ENCODE measurements at regions not wholly inside any gene's neighbourhood (a gene's known extent, or its start where the extent isn't known, plus 50 kb on each side); places are given as distances from the start of the nearest gene placed in this dataset.

- H3K9ac ChIP-seq (ENCODE audit: extremely low read depth, low read length, poor library complexity, severe bottlenecking), result no peak overlapping the region
Observed at GRCh38 chr1:94769551-94769950, 50.6 kb upstream of the SLC44A3 start.

DNA sequence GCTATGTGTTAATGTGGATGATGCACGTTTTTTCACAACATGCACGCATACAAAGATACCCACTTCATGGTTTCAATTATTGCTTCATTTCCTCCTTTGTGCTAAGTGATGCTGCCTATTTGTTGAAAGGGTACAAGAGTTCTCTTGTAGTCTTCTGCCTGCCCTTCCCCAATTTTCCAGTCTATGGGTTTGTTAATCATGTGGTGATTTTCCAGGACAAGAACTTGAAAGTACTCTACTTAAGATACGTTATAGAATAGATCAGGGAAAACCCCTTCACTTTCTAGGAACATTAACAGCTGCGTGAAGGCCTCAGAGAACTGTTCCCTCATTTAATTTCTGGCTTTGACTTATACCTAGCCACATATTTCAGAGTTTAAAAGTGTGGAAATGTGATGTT is 52.1 kb upstream of the SLC44A3 start:
- Histone ChIP-seq H3K36me3 (ENCODE audit: control insufficient read depth, insufficient read depth, low read length) (no peaks in the 10 kb centered on the region), H3K4me1 (ENCODE audit: control insufficient read depth, insufficient read depth, low read length) (no peaks in the 10 kb centered on the region), H3K9me3 (ENCODE audit: control insufficient read depth, low read length) (no peaks in the 10 kb centered on the region), H3K4me3 (ENCODE audit: low read length) (no peak overlapping the region), H3K27me3 (ENCODE audit: control insufficient read depth, insufficient read depth, low read length, poor library complexity, severe bottlenecking) (no peaks in the 10 kb centered on the region), H3K9ac (ENCODE audit: extremely low read depth, low read length, poor library complexity, severe bottlenecking) (no peak overlapping the region), H3K27ac (ENCODE audit: low read depth, low read length) (no peak overlapping the region)
- H3K27ac Mint-ChIP-seq, result no peak overlapping the region
- peaks cover 15% of the 10 kb centered on the region for H3K9me3 Mint-ChIP-seq
- 88 to 100% methylated on average over 1 to 4 of the region's 4 CpGs for WGBS, 2 experiments (ENCODE audit: insufficient coverage in 1 of 2, insufficient read length in 1 of 2)
- no peak for TF ChIP-seq CTCF (conservative IDR thresholded peaks at IDR 0.05)
- no peaks in the 10 kb centered on the region for H3K27me3 Mint-ChIP-seq (ENCODE audit: insufficient read depth)
- no peak for DNase-seq
- H3K4me3 Mint-ChIP-seq, result no peak overlapping the region
- peaks cover 3% of the 10 kb centered on the region for H3K36me3 Mint-ChIP-seq (ENCODE audit: low read depth)
- peaks cover 12% of the 10 kb centered on the region for H3K4me1 Mint-ChIP-seq

More at GRCh38 chr1:94769551-94769950, 50.6 kb upstream of the SLC44A3 start:
- no peak for DNase-seq
- Histone ChIP-seq H3K4me1 (ENCODE audit: control insufficient read depth, insufficient read depth, low read length) (peaks cover 6% of the 10 kb centered on the region), H3K36me3 (ENCODE audit: control insufficient read depth, insufficient read depth, low read length) (no peaks in the 10 kb centered on the region), H3K9me3 (ENCODE audit: control insufficient read depth, low read length) (no peaks in the 10 kb centered on the region), H3K27ac (ENCODE audit: low read depth, low read length) (no peak overlapping the region), H3K4me3 (ENCODE audit: low read length) (no peak overlapping the region), H3K27me3 (ENCODE audit: control insufficient read depth, insufficient read depth, low read length, poor library complexity, severe bottlenecking) (no peaks in the 10 kb centered on the region)
- H3K27ac Mint-ChIP-seq, result no peak overlapping the region
- H3K4me1 Mint-ChIP-seq, result peaks cover 27% of the 10 kb centered on the region
- 0% methylated on average over 1 of the region's 1 CpG for WGBS, 2 experiments (ENCODE audit: insufficient coverage in 1 of 2, insufficient read length in 1 of 2)
- no peak for TF ChIP-seq CTCF (conservative IDR thresholded peaks at IDR 0.05)
- peaks cover 2% of the 10 kb centered on the region for H3K36me3 Mint-ChIP-seq (ENCODE audit: low read depth)
- H3K9me3 Mint-ChIP-seq, result peaks cover 3% of the 10 kb centered on the region
- H3K4me3 Mint-ChIP-seq, result no peak overlapping the region
- H3K27me3 Mint-ChIP-seq (ENCODE audit: insufficient read depth), result no peaks in the 10 kb centered on the region

GRCh38 chr1:94765958-94766357 is 54.2 kb upstream of the SLC44A3 start:
- Histone ChIP-seq H3K27me3 (ENCODE audit: control insufficient read depth, insufficient read depth, low read length, poor library complexity, severe bottlenecking) (no peaks in the 10 kb centered on the region), H3K27ac (ENCODE audit: low read depth, low read length) (no peak overlapping the region), H3K9me3 (ENCODE audit: control insufficient read depth, low read length) (no peaks in the 10 kb centered on the region), H3K36me3 (ENCODE audit: control insufficient read depth, insufficient read depth, low read length) (no peaks in the 10 kb centered on the region), H3K9ac (ENCODE audit: extremely low read depth, low read length, poor library complexity, severe bottlenecking) (no peak overlapping the region), H3K4me1 (ENCODE audit: control insufficient read depth, insufficient read depth, low read length) (no peaks in the 10 kb centered on the region), H3K4me3 (ENCODE audit: low read length) (no peak overlapping the region)
- Mint-ChIP-seq H3K27me3 (ENCODE audit: insufficient read depth) (no peaks in the 10 kb centered on the region), H3K36me3 (ENCODE audit: low read depth) (peaks cover 5% of the 10 kb centered on the region), H3K4me3 (no peak overlapping the region), H3K27ac (no peak overlapping the region), H3K4me1 (peaks cover 13% of the 10 kb centered on the region), H3K9me3 (peaks cover 16% of the 10 kb centered on the region)
- 91 to 100% methylated on average over 2 to 3 of the region's 3 CpGs for WGBS, 2 experiments (ENCODE audit: insufficient coverage in 1 of 2, insufficient read length in 1 of 2)
- no peak for TF ChIP-seq CTCF (conservative IDR thresholded peaks at IDR 0.05)
- no peak for DNase-seq

Data from endodermal cell (in vitro differentiated cells).